Activated CD8-positive, alpha-beta memory T cell treated with anti-CD3 and anti-CD28 coated beads, Interleukin-2, amount 50 U/mL, for 48 hours (primary cell): ENCODE measurements at regions not wholly inside any gene's neighbourhood (a gene's known extent, or its start where the extent isn't known, plus 50 kb on each side); places are given as distances from the start of the nearest gene placed in this dataset.
"Not testable (repeated sequence)": the region's sequence is repeated elsewhere in the genome, so short reads cannot be mapped to it uniquely, and the experiment has no call there.

ENCODE experiments used
- DNase-seq: peaks from one replicate; pipeline ENCODE4 v3.0.0-alpha.2; 2020

DNA sequence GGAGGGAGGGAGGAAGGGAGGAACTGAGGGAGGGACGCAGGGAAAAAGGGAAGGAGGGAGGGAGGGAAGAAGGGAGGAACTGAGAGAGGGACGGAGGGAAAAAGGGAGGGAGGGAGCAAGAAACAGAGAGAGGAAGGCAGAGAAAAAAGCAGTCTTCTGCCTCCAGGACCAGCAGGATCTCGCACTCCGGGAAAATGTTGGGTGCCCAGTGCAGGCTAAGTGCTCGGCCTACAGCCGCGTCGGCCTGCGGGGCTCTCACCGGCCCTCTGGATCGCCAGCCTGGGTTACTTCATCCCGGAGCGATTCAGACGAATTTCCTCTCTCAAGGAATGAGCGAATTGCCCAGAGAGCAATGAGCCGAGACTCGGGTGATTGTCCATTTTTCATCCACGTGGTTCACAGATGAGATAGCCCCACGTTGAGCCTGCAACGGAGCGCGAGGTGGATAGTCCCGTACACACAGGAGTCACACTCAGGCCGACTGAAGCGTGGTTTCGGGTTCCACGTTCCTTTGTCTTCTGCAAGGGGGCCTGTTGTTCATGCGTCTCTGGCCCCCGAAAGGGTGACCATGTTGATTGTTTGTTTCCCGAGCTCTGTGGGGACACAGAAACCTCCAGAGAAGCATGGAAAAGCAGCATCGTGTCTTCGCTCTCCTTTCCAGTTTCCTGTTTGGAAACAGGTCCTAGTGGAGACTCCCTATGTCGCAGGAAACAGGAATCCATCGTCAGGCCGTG lies 1937.1 kb upstream of the DEFB115 start:
- not testable (repeated sequence) for DNase-seq

DNA sequence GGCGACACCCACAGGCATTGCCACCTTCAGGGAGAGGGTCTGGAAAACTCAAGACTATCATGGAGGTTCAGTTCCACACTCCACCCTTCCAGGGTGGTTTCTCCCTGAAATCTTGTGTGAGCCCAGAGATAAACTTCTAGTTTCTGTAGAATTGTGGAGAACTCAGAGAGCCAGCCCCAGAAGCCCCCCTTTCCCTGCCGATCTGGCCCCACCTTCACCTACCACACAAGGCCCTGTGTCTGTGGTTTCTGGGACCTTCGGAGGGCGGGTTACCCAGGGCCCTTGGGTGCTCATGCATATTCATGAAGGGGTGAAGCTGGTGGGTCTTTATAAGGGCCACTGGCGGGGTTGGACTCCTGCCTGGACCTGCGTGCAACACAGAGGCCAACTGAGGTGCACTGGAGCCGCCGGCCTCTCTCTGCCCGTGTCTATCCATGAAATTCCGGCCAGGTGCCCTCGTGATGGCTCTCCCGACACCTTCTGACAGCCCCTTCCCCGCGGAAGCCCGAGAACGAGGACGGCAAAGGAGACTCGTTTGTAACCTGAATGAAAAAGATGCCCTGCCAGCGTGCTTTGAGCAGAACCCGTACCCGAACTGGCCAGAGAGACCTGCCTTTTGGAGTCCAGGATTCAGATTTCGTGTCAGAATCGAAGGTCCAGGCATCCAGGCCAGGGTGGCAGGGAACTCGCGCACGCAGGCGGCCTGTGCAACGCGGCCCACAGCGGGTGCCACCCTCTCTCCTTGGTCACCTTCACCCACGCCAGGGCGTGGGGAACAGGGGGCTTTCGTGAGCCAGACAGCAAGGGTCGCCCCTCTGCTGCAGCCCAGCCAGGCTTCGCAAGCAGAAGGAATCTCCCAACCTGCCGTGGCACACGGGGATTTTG lies 1933.6 kb upstream of the DEFB115 start:
- DNase-seq: not testable (repeated sequence)

DNA sequence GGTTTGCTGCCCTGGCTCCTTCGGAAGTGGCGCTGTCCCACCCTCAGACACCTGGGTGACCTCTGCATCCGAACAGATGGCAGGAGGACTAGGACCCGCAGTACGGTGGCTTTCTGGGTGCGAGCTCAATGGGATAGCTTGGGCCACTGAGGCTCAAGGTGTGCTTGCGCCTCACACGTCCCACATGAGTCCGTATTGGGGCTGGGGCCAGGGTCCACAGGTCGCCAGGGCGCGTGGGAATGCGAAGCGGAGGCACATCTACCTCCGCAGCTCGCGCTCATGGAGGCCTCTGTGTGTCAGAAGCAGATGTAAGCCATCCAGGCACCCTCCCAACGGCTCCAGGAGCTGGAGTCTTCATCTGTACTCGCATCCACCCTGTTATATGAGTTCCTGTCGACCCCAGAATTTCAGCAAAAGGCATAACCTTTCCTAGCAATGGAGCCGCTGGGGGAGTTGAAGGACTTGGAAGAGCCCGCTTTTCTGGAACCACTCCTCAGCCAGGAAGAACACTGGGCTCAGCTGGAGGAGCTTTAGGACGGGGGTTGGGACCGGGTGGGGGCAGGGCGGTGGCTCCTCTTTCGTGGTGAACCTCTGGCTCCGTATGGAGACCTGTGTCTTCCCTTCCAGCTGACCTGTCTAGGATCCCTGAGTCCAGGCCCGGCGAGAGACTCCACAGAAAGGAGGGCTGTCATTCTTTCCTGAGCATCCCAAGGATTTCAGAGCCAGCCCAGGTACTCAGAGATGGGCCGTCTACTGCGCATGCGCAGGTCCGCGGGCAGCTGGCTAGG lies 1932.8 kb upstream of the DEFB115 start:
- DNase-seq: not testable (repeated sequence)

DNA sequence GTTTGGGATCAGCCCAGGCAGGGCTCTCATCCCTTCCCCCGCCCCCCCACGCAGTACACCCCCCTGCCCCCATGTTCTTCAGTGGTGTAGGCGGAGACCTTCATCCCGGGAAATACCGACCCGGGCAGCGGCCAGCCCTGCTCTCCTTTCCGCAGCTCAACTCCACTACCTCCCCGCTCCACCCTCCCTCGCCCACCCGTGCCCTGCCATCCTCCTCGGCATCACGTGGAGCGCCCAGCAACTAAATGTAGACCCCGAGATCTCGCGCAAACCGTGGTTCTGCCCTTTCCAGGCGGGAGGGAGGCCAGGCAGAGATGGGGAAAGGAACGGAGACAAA lies 1932.2 kb upstream of the DEFB115 start:
- DNase-seq: no peak

DNA sequence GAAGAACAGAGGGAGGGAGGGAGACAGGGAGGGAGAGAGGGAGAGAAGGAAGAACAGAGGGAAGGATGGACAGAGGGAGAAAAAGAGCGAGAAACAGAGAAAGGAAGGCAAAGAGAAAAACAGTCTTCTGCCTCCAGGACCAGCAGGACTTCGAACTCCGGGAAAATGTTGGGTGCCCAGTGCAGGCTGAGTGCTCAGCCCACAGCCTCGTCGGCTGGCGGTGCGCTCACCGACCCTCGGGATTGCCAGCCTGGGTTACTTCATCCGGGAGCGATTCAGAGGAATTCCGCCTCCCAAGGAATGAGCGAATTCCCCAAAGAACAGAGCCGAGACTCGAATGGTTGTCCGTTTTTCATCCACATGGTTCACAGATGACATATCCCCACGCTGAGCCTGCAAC lies 1931.7 kb upstream of the DEFB115 start:
- not testable (repeated sequence) for DNase-seq

DNA sequence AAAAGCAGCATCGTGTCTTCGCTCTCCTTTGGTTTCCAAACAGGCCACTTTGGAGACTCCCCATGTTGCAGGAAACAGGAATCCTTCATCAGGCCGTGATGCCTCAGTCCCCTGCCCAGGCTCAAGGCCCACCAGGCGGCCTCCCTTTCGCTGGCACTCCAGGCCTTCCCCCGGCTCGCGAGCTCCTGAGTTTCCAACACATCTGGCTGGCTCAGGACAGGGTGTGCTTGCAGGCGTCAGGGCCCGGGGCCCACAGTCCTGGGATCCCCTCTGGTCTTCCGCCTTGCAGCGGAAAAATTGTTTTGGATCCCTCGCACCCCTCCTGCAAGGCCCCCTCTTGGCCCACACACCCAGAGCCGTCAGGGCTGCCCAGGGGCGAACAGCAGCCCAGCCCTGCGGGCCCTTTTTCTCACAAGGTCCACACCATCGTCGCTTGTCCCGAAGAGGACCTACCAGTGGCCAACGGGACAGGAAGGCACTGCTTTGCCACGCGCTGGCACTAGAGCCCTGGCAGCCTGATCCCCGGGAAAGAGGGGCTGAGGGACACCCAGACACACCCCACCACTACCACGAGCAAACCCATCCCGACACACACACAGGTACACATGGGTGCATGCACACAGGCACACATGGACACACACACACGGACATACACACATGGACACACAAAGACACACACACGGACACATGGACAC lies 1930.9 kb upstream of the DEFB115 start:
- DNase-seq: no peak

DNA sequence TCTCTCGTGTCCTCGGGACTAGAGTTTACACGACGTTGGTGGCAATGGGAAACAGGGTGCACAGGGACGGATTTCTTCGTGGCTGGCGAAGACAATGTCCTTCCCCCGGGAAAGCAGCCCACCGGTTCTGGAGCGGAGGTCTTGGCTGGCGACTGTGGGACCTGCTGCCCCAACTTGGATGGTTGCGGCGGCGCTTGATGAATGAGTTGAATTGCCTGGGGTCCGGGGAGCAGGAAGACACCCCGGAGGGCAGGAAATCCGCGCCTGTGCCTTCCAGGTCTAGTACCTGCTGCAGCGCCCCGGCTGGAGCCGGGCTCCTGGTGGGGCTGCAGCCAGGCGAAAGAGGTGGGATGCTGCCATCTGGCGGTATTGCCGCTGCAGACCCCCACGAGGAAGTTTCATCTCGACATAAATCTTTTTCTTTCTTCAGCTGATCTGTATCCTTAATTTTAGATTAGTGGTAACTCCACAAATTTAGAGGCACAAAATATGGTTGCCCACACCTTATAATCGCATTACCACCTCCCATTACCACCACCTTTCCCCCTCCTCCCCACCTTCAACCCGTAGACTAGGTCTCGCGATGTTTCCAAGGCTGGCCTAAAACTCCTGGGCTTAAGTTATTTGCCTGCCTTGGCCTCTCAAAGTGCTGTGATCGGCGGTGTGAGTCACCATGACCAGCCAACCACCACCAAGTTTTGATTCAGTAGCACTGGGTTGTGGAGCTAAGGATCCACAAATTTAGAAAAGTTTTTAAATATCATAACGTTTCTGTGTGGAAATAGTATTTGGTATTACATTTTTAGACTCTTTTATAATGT lies 1929.7 kb upstream of the DEFB115 start:
- DNase-seq: peak; percentile 70

DNA sequence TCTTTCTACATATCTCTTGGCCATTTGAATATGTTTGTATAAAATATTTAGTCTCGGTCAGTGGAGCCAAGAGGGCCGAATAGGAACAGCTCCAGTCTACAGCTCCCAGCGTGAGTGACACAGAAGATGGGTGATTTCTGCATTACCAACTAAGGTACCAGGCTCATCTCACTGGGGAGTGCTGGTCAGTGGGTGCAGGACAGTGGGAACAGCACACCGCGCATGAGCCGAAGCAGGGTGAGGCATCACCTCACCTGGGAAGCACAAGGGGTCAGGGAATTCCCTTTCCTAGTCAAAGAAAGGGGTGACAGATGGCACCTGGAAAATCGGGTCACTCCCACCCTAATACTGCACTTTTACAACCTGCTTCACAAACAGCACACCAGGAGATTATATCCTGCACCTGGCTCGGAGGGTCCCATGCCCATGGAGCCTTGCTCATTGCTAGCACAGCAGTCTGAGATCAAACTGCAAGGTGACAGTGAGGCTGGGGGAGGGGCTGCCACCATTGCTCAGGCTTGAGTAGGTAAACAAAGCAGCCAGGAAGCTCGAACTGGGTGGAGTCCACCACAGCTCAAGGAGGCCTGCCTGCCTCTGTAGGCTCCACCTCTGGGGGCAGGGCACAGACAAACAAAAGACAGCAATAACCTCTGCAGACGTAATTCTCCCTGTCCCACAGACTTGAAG lies 1926.9 kb upstream of the DEFB115 start:
- DNase-seq: not testable (repeated sequence)

DNA sequence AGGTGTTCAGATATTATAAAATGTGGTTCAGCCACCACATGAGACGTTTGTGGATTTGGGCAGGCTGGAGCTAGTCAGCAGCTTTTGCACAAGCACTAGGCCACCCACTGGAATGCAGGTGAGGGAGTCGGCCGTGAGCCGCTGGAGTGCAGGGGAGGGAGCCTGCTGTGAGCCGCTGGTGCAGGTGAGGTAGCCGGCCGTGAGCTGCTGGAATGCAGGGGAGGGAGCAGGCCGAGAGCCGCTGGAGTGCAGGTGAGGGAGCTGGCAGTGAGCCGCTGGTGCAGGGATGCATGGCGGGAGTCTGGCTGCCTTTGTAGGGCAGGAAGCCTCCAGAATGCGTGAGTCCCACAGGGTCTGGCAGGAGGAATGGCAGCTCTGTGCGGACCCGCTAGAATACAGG lies 1907.6 kb upstream of the DEFB115 start:
- DNase-seq: no peak

DNA sequence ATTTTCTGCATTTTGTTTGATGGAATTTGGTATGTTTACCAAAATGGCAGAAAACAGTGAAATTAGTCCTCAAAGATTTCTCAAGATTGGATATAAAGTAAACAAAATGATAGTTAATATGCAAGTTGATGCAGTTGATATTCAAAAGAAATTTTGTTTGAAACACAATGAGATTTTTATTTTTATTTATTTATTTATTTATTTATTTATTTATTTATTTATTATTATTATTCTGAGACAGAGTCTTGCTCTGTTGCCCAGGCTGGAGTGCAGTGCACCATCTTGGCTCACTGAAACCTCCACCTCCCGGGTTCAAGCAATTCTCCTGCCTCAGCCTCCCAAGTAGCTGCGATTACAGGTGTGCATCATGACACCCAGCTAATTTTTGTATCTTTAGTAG lies 1881.5 kb upstream of the DEFB115 start:
- DNase-seq: not testable (repeated sequence)

DNA sequence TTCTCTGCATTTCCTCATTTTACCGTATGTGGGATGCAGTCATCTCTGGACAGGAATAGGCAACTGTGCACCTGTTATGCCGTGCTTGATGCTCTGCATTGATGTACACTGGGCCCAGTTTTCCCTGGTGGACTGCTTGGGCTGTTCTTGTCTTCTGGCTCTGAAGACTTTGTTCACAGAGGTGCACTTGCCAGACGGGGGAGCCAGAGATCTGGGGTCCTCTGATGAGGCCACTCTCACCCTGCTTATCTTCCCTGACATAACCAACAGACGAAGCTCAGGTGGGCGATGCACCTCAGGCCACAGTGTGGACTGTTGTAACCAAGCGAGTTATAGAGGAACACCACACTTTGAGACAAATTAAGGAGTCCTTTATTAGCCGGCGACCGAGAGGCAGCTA lies 1864.6 kb upstream of the DEFB115 start:
- not testable (repeated sequence) for DNase-seq

DNA sequence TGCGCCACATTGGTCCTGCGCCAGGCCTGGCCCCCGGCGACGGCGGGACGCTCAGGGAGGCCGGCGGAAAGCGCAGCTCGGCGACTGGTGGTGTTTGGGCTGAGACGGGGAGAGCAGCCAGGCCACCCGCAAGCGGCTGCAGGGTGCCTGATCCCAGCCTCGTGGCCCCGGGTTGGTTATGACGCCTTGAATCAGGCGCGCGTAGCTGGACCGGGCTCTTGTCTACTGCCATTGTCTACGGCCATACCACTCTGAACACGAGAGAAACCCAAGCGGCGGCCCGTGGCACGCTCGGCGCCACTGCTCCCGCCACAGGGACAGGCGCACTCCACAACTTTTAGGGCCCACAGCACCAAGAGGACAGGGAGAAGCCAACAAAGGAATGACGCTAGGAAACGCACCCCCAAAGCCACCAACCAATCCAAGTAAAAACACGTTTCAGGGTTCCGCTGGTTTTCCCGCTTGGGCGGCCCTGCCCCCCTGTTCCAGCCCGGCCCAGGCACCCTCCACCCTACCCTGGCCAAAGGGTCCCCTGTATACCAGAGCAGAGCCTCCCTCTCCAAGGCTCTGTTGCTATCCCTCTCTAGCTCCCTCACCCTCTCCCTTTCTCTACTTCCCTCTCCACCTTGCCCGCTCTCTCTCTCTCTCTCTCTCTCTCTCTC lies 1849.3 kb upstream of the DEFB115 start:
- DNase-seq: no peak

DNA sequence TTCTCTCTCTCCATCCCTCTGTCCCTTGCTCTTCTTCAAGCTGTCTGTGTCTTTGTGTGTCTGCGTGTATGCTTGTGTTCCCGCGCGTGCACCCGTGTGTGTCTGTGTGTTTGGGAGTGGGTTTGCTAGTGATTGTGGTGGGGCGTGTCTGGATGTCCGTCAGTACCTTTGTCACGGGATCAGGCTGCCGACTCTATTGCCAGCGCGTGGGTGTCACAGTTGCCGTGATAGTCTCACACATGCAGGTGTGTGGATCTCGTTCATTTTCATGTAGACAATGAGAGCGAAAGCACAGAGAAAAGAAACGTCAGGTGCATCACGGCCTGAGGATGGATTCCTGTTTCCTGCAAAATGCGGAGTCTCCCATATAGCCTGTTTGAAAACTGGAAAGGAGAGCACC lies 1848.8 kb upstream of the DEFB115 start:
- DNase-seq: not testable (repeated sequence)

DNA sequence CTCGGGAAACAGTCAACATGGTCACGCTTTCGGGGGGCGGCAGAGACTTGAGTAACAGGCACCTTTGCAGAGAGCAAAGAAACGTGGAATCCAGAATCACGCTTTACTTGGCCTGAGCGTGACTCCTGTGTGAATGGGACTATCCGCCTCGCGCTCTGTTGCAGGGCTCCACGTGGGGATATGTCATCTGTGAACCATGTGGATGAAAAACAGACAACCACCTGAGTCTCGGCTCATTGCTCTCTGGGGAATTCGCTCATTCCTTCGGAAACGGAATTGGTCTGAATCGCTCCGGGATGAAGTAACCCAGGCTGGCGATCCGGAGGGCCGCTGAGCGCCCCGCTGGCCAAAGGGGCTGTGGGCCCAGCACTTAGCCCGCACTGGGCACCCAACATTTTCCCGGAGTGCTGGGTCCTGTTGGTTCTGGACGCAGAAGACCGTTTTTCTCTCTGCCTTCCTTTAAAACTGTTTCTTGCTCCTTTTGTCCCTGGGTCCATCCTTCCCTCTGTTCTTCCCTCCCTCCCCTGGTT lies 1848.2 kb upstream of the DEFB115 start:
- DNase-seq: not testable (repeated sequence)

DNA sequence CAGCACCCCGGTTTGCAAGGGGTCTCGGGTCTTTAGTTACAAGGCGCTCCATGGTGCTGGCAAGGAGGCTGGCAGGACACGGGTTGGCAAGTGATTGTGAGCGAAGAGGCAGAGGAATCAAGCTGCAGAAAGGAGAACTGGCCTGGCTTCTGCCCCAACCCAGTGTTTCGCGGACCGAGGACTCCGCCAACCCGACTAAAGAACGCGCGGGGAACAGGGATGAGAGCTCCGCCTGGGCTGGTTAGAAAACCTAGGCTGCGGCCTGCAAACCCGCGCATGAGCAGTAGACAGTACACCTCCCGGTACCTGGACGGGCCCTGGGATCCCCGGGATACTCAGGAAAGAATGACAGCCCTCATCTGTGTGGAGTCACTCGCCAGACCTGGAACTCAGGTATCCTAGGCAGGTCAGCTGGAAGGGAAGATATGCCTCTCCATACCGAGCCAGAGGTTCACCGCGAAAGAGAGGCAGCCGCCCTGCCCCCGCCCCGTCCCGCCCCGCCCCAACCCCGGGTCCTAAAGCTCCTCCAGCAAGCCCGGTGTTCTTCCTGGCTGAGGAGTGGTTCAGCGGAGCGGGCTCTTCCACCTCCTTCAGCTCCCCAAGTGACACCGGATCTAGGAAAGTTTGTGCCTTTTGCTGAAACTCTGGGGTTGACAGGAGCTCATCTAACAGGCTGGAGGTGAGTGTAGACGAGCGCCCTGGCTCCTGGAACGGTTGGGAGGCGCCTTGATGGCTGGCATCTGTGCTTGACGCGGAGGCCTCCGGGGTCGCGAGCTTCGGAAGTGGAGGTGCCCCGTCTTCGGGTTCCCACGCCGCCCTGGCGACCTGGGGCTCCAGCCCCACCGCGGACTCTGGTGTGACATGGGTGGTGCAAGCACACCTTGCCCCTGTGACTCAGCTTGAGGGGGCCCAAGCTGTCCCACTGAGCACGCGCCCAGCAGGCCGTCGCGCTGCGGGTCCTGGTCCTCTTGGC lies 1847.3 kb upstream of the DEFB115 start:
- DNase-seq: no peak

DNA sequence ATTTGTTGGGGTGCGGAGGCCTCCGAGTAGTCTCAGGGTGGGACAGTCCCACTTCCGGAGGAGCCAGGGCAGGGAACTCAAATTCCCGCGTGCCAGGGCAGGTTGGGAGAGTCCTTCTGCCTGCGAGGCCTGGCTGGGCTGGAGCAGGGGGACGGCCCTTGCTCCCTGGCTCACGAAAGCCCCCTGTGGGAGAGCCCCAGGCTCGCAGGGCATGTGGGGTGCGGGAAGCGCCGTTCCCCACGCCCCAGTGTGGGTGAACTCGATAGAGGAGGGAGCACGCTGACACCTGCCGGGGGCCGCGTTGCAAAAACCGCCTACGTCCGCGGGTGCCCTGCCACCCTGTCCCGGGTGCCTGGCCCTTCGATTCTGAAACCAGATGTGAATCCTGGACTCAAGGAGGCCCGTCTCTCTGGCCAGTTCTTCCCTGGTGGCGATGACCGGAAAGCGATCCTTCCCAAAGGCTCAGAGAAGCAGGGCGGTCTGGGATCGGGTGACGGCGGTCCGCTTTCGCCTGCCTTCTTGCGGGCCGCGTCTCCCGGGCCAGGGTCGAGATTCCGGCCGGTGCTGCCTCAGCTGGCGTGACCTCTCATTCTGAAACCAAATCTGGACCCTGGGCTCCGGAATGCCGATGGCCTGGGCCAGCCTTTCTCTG lies 1846.5 kb upstream of the DEFB115 start:
- no peak for DNase-seq

DNA sequence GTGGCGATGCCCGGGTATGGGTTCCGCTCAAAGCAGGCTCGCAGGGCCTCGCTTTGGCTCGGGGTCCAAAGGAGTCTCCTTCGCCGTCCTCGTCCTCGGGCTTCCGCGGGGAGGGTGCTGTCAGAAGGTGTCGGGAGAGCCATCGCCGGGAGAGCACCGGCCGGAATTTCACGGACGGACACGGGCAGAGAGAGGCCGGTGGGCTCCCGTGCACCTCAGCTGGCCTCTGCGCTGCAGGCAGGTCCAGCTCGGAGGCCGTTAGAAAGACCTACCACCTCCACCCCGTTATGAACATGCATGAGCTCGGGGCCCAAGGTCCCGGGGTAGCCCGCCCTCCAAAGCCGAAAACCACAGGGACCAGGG lies 1846.0 kb upstream of the DEFB115 start:
- not testable (repeated sequence) for DNase-seq

DNA sequence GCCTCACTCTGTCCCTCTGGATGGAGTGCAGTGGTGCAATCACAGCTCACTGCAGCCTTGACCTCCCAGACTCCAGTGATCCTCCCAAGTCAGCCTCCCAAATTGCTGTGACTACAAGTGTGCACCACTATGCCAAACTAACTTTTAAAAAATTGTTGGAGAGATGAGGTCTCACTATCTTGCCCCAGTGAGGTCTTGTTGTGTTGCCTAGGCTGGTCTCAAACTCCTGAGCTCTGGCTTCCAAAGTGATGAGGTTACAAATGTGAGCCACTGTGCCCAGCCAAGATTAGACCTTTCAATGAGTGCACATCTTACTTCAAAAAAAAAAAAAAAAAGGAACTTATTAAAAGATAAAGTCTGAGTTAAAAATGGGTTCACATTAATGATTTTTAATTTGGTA lies 1838.1 kb upstream of the DEFB115 start:
- no peak for DNase-seq
